Dendritic cell treated with granulocyte-macrophage colony-stimulating factor and Interleukin-4, amounts not matched to agents 40 ng/mL and 50 ng/mL, for 4 days (primary cell): ENCODE measurements at regions not wholly inside any gene's neighbourhood (a gene's known extent, or its start where the extent isn't known, plus 50 kb on each side); places are given as distances from the start of the nearest gene placed in this dataset.
"Not testable (repeated sequence)": the region's sequence is repeated elsewhere in the genome, so short reads cannot be mapped to it uniquely, and the experiment has no call there.

Experiments used
- H3K27ac Mint-ChIP-seq: one replicate; pipeline ENCODE4 v1.8.0; 2022; ENCODE audit warnings: mild to moderate bottlenecking, mixed read lengths
- H3K27me3 Mint-ChIP-seq: one replicate; pipeline ENCODE4 v1.8.0; 2022; ENCODE audit warnings: mild to moderate bottlenecking, mixed read lengths
- H3K36me3 Mint-ChIP-seq: one replicate; pipeline ENCODE4 v1.8.0; 2022; ENCODE audit warnings: low read depth, mixed read lengths
- H3K4me1 Mint-ChIP-seq: one replicate; pipeline ENCODE4 v1.8.0; 2022; ENCODE audit warnings: low read depth, mixed read lengths
- H3K4me3 Mint-ChIP-seq: one replicate; pipeline ENCODE4 v1.8.0; 2022; ENCODE audit warnings: mild to moderate bottlenecking, moderate library complexity, mixed read lengths
- H3K9me3 Mint-ChIP-seq: one replicate; pipeline ENCODE4 v1.8.0; 2022; ENCODE audit warnings: mixed read lengths
- intact Hi-C: fragments of 100-400 bp; cut with micrococcal nuclease; formaldehyde crosslinking; loops from one replicate; pipeline ENCODE4 v1.15.0; 2022

GRCh38 chr4:60696062-60696461 lies 504.1 kb upstream of the ADGRL3 start:
- H3K36me3 Mint-ChIP-seq, H3K4me3 Mint-ChIP-seq, intact Hi-C loops, H3K27ac Mint-ChIP-seq, H3K27me3 Mint-ChIP-seq, H3K4me1 Mint-ChIP-seq: not testable (repeated sequence)
- H3K9me3 Mint-ChIP-seq = peaks cover 31% of the 10 kb centered on the region

GRCh38 chr4:60709061-60709460 lies 491.1 kb upstream of the ADGRL3 start:
- H3K27ac Mint-ChIP-seq = no peak overlapping the region
- H3K9me3 Mint-ChIP-seq = peaks cover 12% of the 10 kb centered on the region
- no peaks in the 10 kb centered on the region for H3K36me3 Mint-ChIP-seq
- no peak overlapping the region for H3K4me3 Mint-ChIP-seq
- intact Hi-C loops = no loop called here
- no peaks in the 10 kb centered on the region for H3K27me3 Mint-ChIP-seq
- H3K4me1 Mint-ChIP-seq = no peaks in the 10 kb centered on the region

- H3K9me3 Mint-ChIP-seq = peaks cover 7% of the 10 kb centered on the region
- intact Hi-C loops = no loop called here
- H3K4me1 Mint-ChIP-seq = no peaks in the 10 kb centered on the region
- H3K27me3 Mint-ChIP-seq = no peaks in the 10 kb centered on the region
- H3K36me3 Mint-ChIP-seq = no peaks in the 10 kb centered on the region
- no peak overlapping the region for H3K27ac Mint-ChIP-seq
- H3K4me3 Mint-ChIP-seq = no peak overlapping the region
Observed at GRCh38 chr4:60718874-60719273, 481.3 kb upstream of the ADGRL3 start.

- intact Hi-C loops = no loop called here
- no peaks in the 10 kb centered on the region for H3K4me1 Mint-ChIP-seq
- no peaks in the 10 kb centered on the region for H3K36me3 Mint-ChIP-seq
- no peak overlapping the region for H3K27ac Mint-ChIP-seq
- H3K27me3 Mint-ChIP-seq = no peaks in the 10 kb centered on the region
- H3K9me3 Mint-ChIP-seq = no peaks in the 10 kb centered on the region
- H3K4me3 Mint-ChIP-seq = no peak overlapping the region
Observed at GRCh38 chr4:60721685-60722084, 478.4 kb upstream of the ADGRL3 start.

- no peaks in the 10 kb centered on the region for H3K4me1 Mint-ChIP-seq
- no peak overlapping the region for H3K4me3 Mint-ChIP-seq
- no peaks in the 10 kb centered on the region for H3K27me3 Mint-ChIP-seq
- H3K27ac Mint-ChIP-seq = no peak overlapping the region
- no peaks in the 10 kb centered on the region for H3K9me3 Mint-ChIP-seq
- intact Hi-C loops = no loop called here
- no peaks in the 10 kb centered on the region for H3K36me3 Mint-ChIP-seq
Observed at GRCh38 chr4:60723796-60724195, 476.3 kb upstream of the ADGRL3 start.

- no peak overlapping the region for H3K27ac Mint-ChIP-seq
- no peaks in the 10 kb centered on the region for H3K36me3 Mint-ChIP-seq
- H3K27me3 Mint-ChIP-seq = no peaks in the 10 kb centered on the region
- no peak overlapping the region for H3K4me3 Mint-ChIP-seq
- no peaks in the 10 kb centered on the region for H3K9me3 Mint-ChIP-seq
- H3K4me1 Mint-ChIP-seq = no peaks in the 10 kb centered on the region
- intact Hi-C loops = no loop called here
Observed at GRCh38 chr4:60724623-60725022, 475.5 kb upstream of the ADGRL3 start.

GRCh38 chr4:60726779-60727178 lies 473.3 kb upstream of the ADGRL3 start:
- no peaks in the 10 kb centered on the region for H3K9me3 Mint-ChIP-seq
- H3K27me3 Mint-ChIP-seq = no peaks in the 10 kb centered on the region
- intact Hi-C loops = no loop called here
- no peak overlapping the region for H3K4me3 Mint-ChIP-seq
- no peak overlapping the region for H3K27ac Mint-ChIP-seq
- H3K36me3 Mint-ChIP-seq = no peaks in the 10 kb centered on the region
- H3K4me1 Mint-ChIP-seq = no peaks in the 10 kb centered on the region

- H3K4me1 Mint-ChIP-seq = no peaks in the 10 kb centered on the region
- no peak overlapping the region for H3K27ac Mint-ChIP-seq
- H3K4me3 Mint-ChIP-seq = no peak overlapping the region
- peaks cover under 1% of the 10 kb centered on the region for H3K9me3 Mint-ChIP-seq
- intact Hi-C loops = no loop called here
- no peaks in the 10 kb centered on the region for H3K36me3 Mint-ChIP-seq
- H3K27me3 Mint-ChIP-seq = no peaks in the 10 kb centered on the region
Observed at GRCh38 chr4:60729194-60729593, 470.9 kb upstream of the ADGRL3 start.

- H3K9me3 Mint-ChIP-seq, H3K27ac Mint-ChIP-seq, intact Hi-C loops, H3K4me1 Mint-ChIP-seq, H3K36me3 Mint-ChIP-seq, H3K27me3 Mint-ChIP-seq, H3K4me3 Mint-ChIP-seq: not testable (repeated sequence)
Observed at GRCh38 chr4:60729764-60730163, 470.4 kb upstream of the ADGRL3 start.

- Mint-ChIP-seq H3K27ac (no peak overlapping the region), H3K9me3 (peaks cover 32% of the 10 kb centered on the region), H3K36me3 (no peaks in the 10 kb centered on the region), H3K27me3 (no peaks in the 10 kb centered on the region), H3K4me1 (no peaks in the 10 kb centered on the region), H3K4me3 (no peak overlapping the region)
- intact Hi-C loops = no loop called here
Observed at GRCh38 chr4:60737858-60738257, 462.3 kb upstream of the ADGRL3 start.

- Mint-ChIP-seq H3K27ac (no peak overlapping the region), H3K9me3 (peaks cover 23% of the 10 kb centered on the region), H3K36me3 (no peaks in the 10 kb centered on the region), H3K4me3 (no peak overlapping the region), H3K27me3 (no peaks in the 10 kb centered on the region), H3K4me1 (no peaks in the 10 kb centered on the region)
- intact Hi-C loops = no loop called here
Observed at GRCh38 chr4:60743654-60744053, 456.5 kb upstream of the ADGRL3 start.

- Mint-ChIP-seq H3K27me3 (no peaks in the 10 kb centered on the region), H3K27ac (no peak overlapping the region), H3K4me1 (no peaks in the 10 kb centered on the region), H3K9me3 (peaks cover 17% of the 10 kb centered on the region), H3K36me3 (no peaks in the 10 kb centered on the region), H3K4me3 (no peak overlapping the region)
- intact Hi-C loops = no loop called here
Observed at GRCh38 chr4:60744767-60745166, 455.4 kb upstream of the ADGRL3 start.

GRCh38 chr4:60745800-60746571 lies 454.1 kb upstream of the ADGRL3 start:
- H3K9me3 Mint-ChIP-seq = peaks cover 17% of the 10 kb centered on the region
- no peak overlapping the region for H3K4me3 Mint-ChIP-seq
- intact Hi-C loops = no loop called here
- H3K36me3 Mint-ChIP-seq = no peaks in the 10 kb centered on the region
- H3K27ac Mint-ChIP-seq = no peak overlapping the region
- H3K4me1 Mint-ChIP-seq = no peaks in the 10 kb centered on the region
- H3K27me3 Mint-ChIP-seq = no peaks in the 10 kb centered on the region

GRCh38 chr4:60750962-60751361 lies 449.2 kb upstream of the ADGRL3 start:
- no peak overlapping the region for H3K4me3 Mint-ChIP-seq
- intact Hi-C loops = no loop called here
- H3K36me3 Mint-ChIP-seq = no peaks in the 10 kb centered on the region
- H3K27me3 Mint-ChIP-seq = no peaks in the 10 kb centered on the region
- peaks cover 8% of the 10 kb centered on the region for H3K9me3 Mint-ChIP-seq
- H3K27ac Mint-ChIP-seq = no peak overlapping the region
- H3K4me1 Mint-ChIP-seq = no peaks in the 10 kb centered on the region

GRCh38 chr4:60757986-60758680 lies 442.0 kb upstream of the ADGRL3 start:
- no peaks in the 10 kb centered on the region for H3K27me3 Mint-ChIP-seq
- H3K36me3 Mint-ChIP-seq = no peaks in the 10 kb centered on the region
- no peak overlapping the region for H3K4me3 Mint-ChIP-seq
- H3K9me3 Mint-ChIP-seq = peaks cover 28% of the 10 kb centered on the region
- no peak overlapping the region for H3K27ac Mint-ChIP-seq
- intact Hi-C loops = no loop called here
- H3K4me1 Mint-ChIP-seq = no peaks in the 10 kb centered on the region
